PC-3 (cell line): ENCODE measurements at regions not wholly inside any gene's neighbourhood (a gene's known extent, or its start where the extent isn't known, plus 50 kb on each side); places are given as distances from the start of the nearest gene placed in this dataset.

Experiments
- ATAC-seq: fragments of 200-7000 bp; cut with Tn5 transposase; 2 replicates; pipeline ENCODE4 v1.9.1; 2020; ENCODE audit warnings: mild to moderate bottlenecking, moderate library complexity
- BruUV-seq: library from RNA; stranded (reverse); fragments of 400-500 nt; replicated peaks from 2 replicates; lab custom pipeline; 2021; lab: Mats Ljungman, UMichigan
- CTCF ChIA-PET: fragments of 300-600 bp; sonication (Branson Sonifier 250); formaldehyde crosslinking; loops from one replicate; lab custom pipeline; 2022; ENCODE audit warnings: antibody characterized with exemption; lab: Charles Lee
- POLR2A ChIA-PET: fragments of 300-600 bp; sonication (Branson Sonifier 250); formaldehyde crosslinking; loops from one replicate; lab custom pipeline; 2022; ENCODE audit warnings: antibody characterized with exemption; ENCODE audit not compliant: unreplicated experiment; lab: Charles Lee
- DNase-seq: peaks from one replicate; pipeline ENCODE4 v3.0.0-alpha.2; 2015
- H2AFZ ChIP-seq: fragments of 300-600 bp; sonication (generic); 2 replicates; pipeline ENCODE4 v1.6.0; 2016; ENCODE audit warnings: antibody characterized with exemption, low read length
- H3F3A ChIP-seq: fragments of 300-600 bp; sonication (generic); one replicate; pipeline ENCODE4 v1.6.0; 2017; ENCODE audit warnings: antibody characterized with exemption, low read length, control low read depth, mild to moderate bottlenecking; ENCODE audit not compliant: unreplicated experiment
- H3K27ac ChIP-seq: fragments of 300-600 bp; sonication (generic); 2 replicates; pipeline ENCODE4 v1.5.1; 2016; ENCODE audit warnings: mild to moderate bottlenecking, low read length
- H3K27me3 ChIP-seq: fragments of 300-600 bp; sonication (generic); 2 replicates; pipeline ENCODE4 v1.6.1; 2016; ENCODE audit warnings: low read length, mixed read lengths
- H3K36me3 ChIP-seq: fragments of 300-600 bp; sonication (generic); 2 replicates; pipeline ENCODE4 v1.6.1; 2016; ENCODE audit warnings: low read depth, mixed run types, low read length, mixed read lengths
- H3K4me1 ChIP-seq: fragments of 300-600 bp; sonication (generic); 2 replicates; pipeline ENCODE4 v1.5.1; 2016; ENCODE audit warnings: low read length; ENCODE audit not compliant: insufficient read depth
- H3K4me2 ChIP-seq: fragments of 300-600 bp; sonication (generic); 2 replicates; pipeline ENCODE4 v1.6.0; 2016; ENCODE audit warnings: low read length
- H3K4me3 ChIP-seq: fragments of 300-600 bp; sonication (generic); 2 replicates; pipeline ENCODE4 v1.5.1; 2016; ENCODE audit warnings: mild to moderate bottlenecking, low read length, mixed read lengths
- H3K79me2 ChIP-seq: fragments of 300-600 bp; sonication (generic); 2 replicates; pipeline ENCODE4 v1.6.1; 2017; ENCODE audit warnings: low read length, mixed read lengths
- H3K9ac ChIP-seq: fragments of 300-600 bp; sonication (generic); 2 replicates; pipeline ENCODE4 v1.6.0; 2016; ENCODE audit warnings: mild to moderate bottlenecking, low read length
- H3K9me2 ChIP-seq: fragments of 300-600 bp; sonication (generic); replicated peaks from 2 replicates; pipeline ENCODE4 v1.6.1; 2016; ENCODE audit warnings: mixed run types, low read length, mixed read lengths
- H3K9me3 ChIP-seq: fragments of 300-600 bp; sonication (generic); 2 replicates; pipeline ENCODE4 v1.6.1; 2016; ENCODE audit warnings: low read length, mixed read lengths
- H4K20me1 ChIP-seq: fragments of 300-600 bp; sonication (generic); 2 replicates; pipeline ENCODE4 v1.6.1; 2016; ENCODE audit warnings: low read length, mixed read lengths
- CTCF ChIP-seq: fragments of 300-600 bp; sonication (generic); conservative IDR thresholded peaks from 2 replicates; pipeline ENCODE4 v1.5.1; 2017; ENCODE audit warnings: antibody characterized with exemption, low read depth, mild to moderate bottlenecking, low read length
- EZH2 ChIP-seq: fragments of 300-600 bp; sonication (generic); IDR thresholded peaks from one replicate; pipeline ENCODE4 v1.6.1; 2017; ENCODE audit warnings: antibody characterized with exemption, mild to moderate bottlenecking, low read length; ENCODE audit not compliant: unreplicated experiment
- EZH2phosphoT487 ChIP-seq: fragments of 300-600 bp; sonication (generic); IDR thresholded peaks from 2 replicates; pipeline ENCODE4 v1.6.1; 2018; ENCODE audit warnings: mild to moderate bottlenecking, antibody characterized with exemption, low read length, borderline replicate concordance
- intact Hi-C: fragments of 100-400 bp; cut with micrococcal nuclease; formaldehyde crosslinking; loops from 2 replicates; pipeline ENCODE4 v1.9.0; 2023

DNA sequence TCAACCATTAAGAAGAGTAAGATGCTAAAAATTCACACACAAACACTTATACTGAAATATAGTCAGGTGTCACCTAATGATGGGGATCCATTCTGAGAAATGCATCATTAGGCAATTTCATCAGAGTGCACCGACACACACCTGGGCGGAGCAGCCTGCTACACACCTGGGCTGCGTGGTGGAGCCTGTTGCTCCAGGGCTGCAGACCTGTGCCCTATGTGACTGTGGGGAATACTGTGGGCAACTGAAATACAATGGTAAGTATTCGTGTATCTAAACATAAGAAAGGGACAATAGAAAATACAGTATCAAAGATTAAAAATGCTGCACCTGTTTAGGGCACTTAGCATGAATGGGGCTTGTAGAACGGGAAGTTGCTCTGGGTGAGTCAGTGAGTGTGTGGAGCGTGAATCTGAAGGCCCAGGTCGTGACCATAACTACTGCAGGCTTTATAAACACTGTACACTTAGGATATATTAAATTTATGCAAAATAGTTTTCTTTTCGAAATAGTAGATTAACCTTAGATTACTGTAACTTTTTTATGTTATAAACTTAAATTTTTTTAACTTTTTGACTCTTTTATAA is 124.4 kb upstream of the AFDN start:
- TF ChIP-seq EZH2 = no peak
- TF ChIP-seq CTCF = no peak
- no peak for TF ChIP-seq EZH2phosphoT487
- Histone ChIP-seq H3K4me3 (no peak overlapping the region), H2AFZ (no peak overlapping the region), H3K79me2 (no peaks in the 10 kb centered on the region), H3K27ac (no peak overlapping the region), H3F3A (no peaks in the 10 kb centered on the region), H3K27me3 (peaks cover 3% of the 10 kb centered on the region; the same call in 1 of the 2 replicates), H3K4me1 (peaks cover 15% of the 10 kb centered on the region), H3K9ac (no peak overlapping the region), H4K20me1 (no peaks in the 10 kb centered on the region), H3K9me2 (no peaks in the 10 kb centered on the region), H3K9me3 (no peaks in the 10 kb centered on the region), H3K36me3 (no peaks in the 10 kb centered on the region), H3K4me2 (no peak overlapping the region)
- ChIA-PET POLR2A (no interaction called here), CTCF (no interaction called here)
- no TSS peak for BruUV-seq
- intact Hi-C loops = no loop called here
- ATAC-seq (no peak), DNase-seq (no peak)

- ChIA-PET CTCF (no interaction called here), POLR2A (no interaction called here)
- no peaks in the 10 kb centered on the region for H3K9me3 ChIP-seq
- no TSS peak for BruUV-seq
- H3K36me3 ChIP-seq = no peaks in the 10 kb centered on the region
- no peak overlapping the region for H3K4me2 ChIP-seq
- H3K4me3 ChIP-seq = no peak overlapping the region
- H2AFZ ChIP-seq = no peak overlapping the region
- no peaks in the 10 kb centered on the region for H3K79me2 ChIP-seq
- H3F3A ChIP-seq = no peaks in the 10 kb centered on the region
- H3K27ac ChIP-seq = no peak overlapping the region
- TF ChIP-seq EZH2 = no peak
- intact Hi-C loops = no loop called here
- DNase-seq (no peak), ATAC-seq (no peak)
- no peak overlapping the region for H3K9ac ChIP-seq
- H3K4me1 ChIP-seq = peaks cover 15% of the 10 kb centered on the region
- no peaks in the 10 kb centered on the region for H3K9me2 ChIP-seq
- peaks cover 6% of the 10 kb centered on the region; the same call in 1 of the 2 replicates for H3K27me3 ChIP-seq
- H4K20me1 ChIP-seq = no peaks in the 10 kb centered on the region
Observed at GRCh38 chr6:167703347-167703746, 123.4 kb upstream of the AFDN start.

DNA sequence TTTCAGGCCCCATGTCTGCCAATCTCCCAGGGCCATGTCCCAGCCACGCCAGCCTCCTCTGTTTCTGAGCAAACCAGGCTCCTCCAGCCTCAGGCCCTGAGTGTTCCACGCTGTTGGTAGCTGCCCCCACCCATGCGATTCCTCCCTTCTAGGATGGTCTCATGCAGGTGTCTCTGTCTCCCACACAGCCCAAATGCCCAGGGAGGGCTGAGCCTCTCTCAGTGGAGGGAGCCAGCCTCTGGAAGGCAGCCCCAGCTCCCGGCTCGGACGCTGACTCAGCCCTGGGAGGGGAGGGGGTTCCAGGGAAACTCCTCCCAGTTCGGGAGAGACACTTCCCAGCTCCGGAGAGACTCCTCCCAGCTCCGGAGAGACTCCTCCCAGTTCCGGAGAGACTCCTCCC is 122.9 kb upstream of the AFDN start:
- Histone ChIP-seq H3K4me1 (peaks cover 15% of the 10 kb centered on the region), H3K27ac (no peak overlapping the region), H4K20me1 (no peaks in the 10 kb centered on the region), H3F3A (no peaks in the 10 kb centered on the region), H3K36me3 (no peaks in the 10 kb centered on the region), H3K9me2 (no peaks in the 10 kb centered on the region), H3K9me3 (no peaks in the 10 kb centered on the region), H3K79me2 (no peaks in the 10 kb centered on the region), H3K4me3 (no peak overlapping the region), H3K4me2 (no peak overlapping the region), H2AFZ (no peak overlapping the region), H3K27me3 (peaks cover 10% of the 10 kb centered on the region; the same call in 1 of the 2 replicates), H3K9ac (no peak overlapping the region)
- ATAC-seq = no peak
- BruUV-seq = no TSS peak
- CTCF ChIA-PET = no interaction called here
- DNase-seq = no peak
- TF ChIP-seq CTCF (no peak), EZH2phosphoT487 (no peak), EZH2 (no peak)
- POLR2A ChIA-PET = no interaction called here
- intact Hi-C loops = no loop called here
